Loucy (cell line): ENCODE measurements at regions not wholly inside any gene's neighbourhood (a gene's known extent, or its start where the extent isn't known, plus 50 kb on each side); places are given as distances from the start of the nearest gene placed in this dataset.

Experiments
- H2AFZ ChIP-seq: fragments of 200-600 bp; sonication (generic); 2 replicates; pipeline ENCODE4 v1.6.0; 2016; ENCODE audit warnings: antibody characterized with exemption, mild to moderate bottlenecking, low read length, moderate library complexity
- H3F3A ChIP-seq: fragments of 200-600 bp; 2 replicates; pipeline ENCODE4 v1.6.0; 2016; ENCODE audit warnings: antibody characterized with exemption, low read depth, mild to moderate bottlenecking
- H3K27me3 ChIP-seq: fragments of 200-600 bp; sonication (generic); 2 replicates; pipeline ENCODE4 v1.6.1; 2014; ENCODE audit warnings: low read length, mild to moderate bottlenecking; ENCODE audit not compliant: insufficient read depth, poor library complexity, severe bottlenecking
- H3K36me3 ChIP-seq: fragments of 200-600 bp; sonication (generic); 2 replicates; pipeline ENCODE4 v1.6.1; 2016; ENCODE audit warnings: low read length; ENCODE audit not compliant: insufficient read depth
- H3K4me1 ChIP-seq: fragments of 200-600 bp; sonication (generic); 2 replicates; pipeline ENCODE4 v1.5.1; 2014; ENCODE audit warnings: low read length, mild to moderate bottlenecking; ENCODE audit not compliant: insufficient read depth, poor library complexity, severe bottlenecking
- H3K4me2 ChIP-seq: fragments of 200-600 bp; sonication (generic); 2 replicates; pipeline ENCODE4 v1.6.0; 2014; ENCODE audit warnings: antibody characterized with exemption, low read length, low read depth, mild to moderate bottlenecking; ENCODE audit not compliant: poor library complexity, severe bottlenecking
- H3K4me3 ChIP-seq: fragments of 200-600 bp; sonication (generic); 2 replicates; pipeline ENCODE4 v1.5.1; 2014; ENCODE audit warnings: low read length, mild to moderate bottlenecking, mixed read lengths; ENCODE audit not compliant: poor library complexity, severe bottlenecking
- H3K79me2 ChIP-seq: fragments of 200-600 bp; sonication (generic); 2 replicates; pipeline ENCODE4 v1.6.1; 2014; ENCODE audit warnings: low read length; ENCODE audit not compliant: insufficient read depth
- H3K9ac ChIP-seq: fragments of 200-600 bp; sonication (generic); 2 replicates; pipeline ENCODE4 v1.6.0; 2014; ENCODE audit warnings: mild to moderate bottlenecking, low read depth, low read length, moderate library complexity; ENCODE audit not compliant: poor library complexity, severe bottlenecking
- H3K9me2 ChIP-seq: fragments of 200-600 bp; sonication (generic); replicated peaks from 2 replicates; pipeline ENCODE4 v1.6.1; 2016; ENCODE audit warnings: low read depth, low read length, mixed read lengths
- H3K9me3 ChIP-seq: fragments of 200-600 bp; sonication (generic); 2 replicates; pipeline ENCODE4 v1.6.1; 2014; ENCODE audit warnings: mild to moderate bottlenecking, antibody characterized with exemption, low read length, low read depth; ENCODE audit not compliant: insufficient read depth
- H4K20me1 ChIP-seq: fragments of 200-600 bp; sonication (generic); 2 replicates; pipeline ENCODE4 v1.6.0; 2014; ENCODE audit warnings: antibody characterized with exemption, low read length, mild to moderate bottlenecking; ENCODE audit not compliant: insufficient read depth, poor library complexity, severe bottlenecking
- EZH2phosphoT487 ChIP-seq: fragments of 200-600 bp; IDR thresholded peaks from 2 replicates; pipeline ENCODE4 v1.6.1; 2018; ENCODE audit warnings: antibody characterized with exemption, mild to moderate bottlenecking, moderate library complexity, borderline replicate concordance
- TF ChIP-seq, protein P1 (sequence below): fragments of 200-600 bp; sonication (generic); conservative IDR thresholded peaks from 2 replicates; pipeline ENCODE4 v1.5.1; 2014; ENCODE audit warnings: mild to moderate bottlenecking, antibody characterized with exemption, low read length

DNA sequence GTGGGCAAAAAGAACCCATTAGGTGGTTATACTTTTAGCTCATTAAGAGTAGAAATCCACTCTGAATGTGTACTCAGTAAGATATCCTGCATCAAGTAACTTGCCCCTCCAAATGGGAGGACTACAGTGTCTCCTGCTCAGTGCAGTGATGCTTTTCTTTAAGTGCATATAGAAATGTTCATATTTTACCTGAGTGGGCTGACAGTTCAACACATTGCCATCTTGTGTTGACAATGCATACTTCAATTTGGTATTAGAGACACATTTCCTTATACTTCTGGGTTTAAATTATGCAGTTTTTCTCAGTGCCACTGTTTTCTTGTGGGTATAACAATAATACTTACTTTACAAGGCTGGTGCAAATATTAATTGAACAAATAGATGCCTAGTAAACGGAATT lies 318.6 kb upstream of the TMPRSS15 start:
- H2AFZ ChIP-seq: no peak overlapping the region
- no peak overlapping the region for H3K4me2 ChIP-seq
- no peak overlapping the region for H3K9ac ChIP-seq
- H3K79me2 ChIP-seq: no peaks in the 10 kb centered on the region
- H3K4me1 ChIP-seq: no peaks in the 10 kb centered on the region
- H3K9me2 ChIP-seq: no peaks in the 10 kb centered on the region
- H3K36me3 ChIP-seq: no peaks in the 10 kb centered on the region
- TF ChIP-seq, protein P1, sequence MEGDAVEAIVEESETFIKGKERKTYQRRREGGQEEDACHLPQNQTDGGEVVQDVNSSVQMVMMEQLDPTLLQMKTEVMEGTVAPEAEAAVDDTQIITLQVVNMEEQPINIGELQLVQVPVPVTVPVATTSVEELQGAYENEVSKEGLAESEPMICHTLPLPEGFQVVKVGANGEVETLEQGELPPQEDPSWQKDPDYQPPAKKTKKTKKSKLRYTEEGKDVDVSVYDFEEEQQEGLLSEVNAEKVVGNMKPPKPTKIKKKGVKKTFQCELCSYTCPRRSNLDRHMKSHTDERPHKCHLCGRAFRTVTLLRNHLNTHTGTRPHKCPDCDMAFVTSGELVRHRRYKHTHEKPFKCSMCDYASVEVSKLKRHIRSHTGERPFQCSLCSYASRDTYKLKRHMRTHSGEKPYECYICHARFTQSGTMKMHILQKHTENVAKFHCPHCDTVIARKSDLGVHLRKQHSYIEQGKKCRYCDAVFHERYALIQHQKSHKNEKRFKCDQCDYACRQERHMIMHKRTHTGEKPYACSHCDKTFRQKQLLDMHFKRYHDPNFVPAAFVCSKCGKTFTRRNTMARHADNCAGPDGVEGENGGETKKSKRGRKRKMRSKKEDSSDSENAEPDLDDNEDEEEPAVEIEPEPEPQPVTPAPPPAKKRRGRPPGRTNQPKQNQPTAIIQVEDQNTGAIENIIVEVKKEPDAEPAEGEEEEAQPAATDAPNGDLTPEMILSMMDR: no peak
- H3K27me3 ChIP-seq: no peaks in the 10 kb centered on the region
- H3K4me3 ChIP-seq: no peak overlapping the region
- no peaks in the 10 kb centered on the region for H3F3A ChIP-seq
- H4K20me1 ChIP-seq: no peaks in the 10 kb centered on the region
- H3K9me3 ChIP-seq: no peaks in the 10 kb centered on the region

DNA sequence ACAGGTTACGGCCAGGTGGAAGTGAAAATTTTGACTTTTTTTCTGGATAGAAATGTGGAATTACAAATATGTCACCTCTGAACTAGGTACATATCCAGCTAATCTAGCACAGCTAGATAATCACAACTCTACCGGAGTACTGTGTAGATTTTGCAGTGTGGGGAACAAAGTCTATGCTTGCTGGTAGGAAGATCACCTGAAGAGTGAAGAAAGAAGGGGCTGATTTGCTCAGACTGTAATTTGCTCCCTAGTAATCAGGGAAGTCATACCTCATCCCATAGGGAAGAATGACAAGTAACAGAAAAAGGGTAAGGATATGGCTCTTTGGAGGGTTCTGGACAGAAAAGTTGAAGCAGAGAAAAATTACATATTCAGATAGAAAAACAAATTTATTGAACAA lies 319.6 kb upstream of the TMPRSS15 start:
- H3K9me2 ChIP-seq: no peaks in the 10 kb centered on the region
- TF ChIP-seq, protein P1: no peak
- no peak for TF ChIP-seq EZH2phosphoT487
- no peaks in the 10 kb centered on the region for H3K27me3 ChIP-seq
- no peaks in the 10 kb centered on the region for H3K4me1 ChIP-seq
- no peaks in the 10 kb centered on the region for H3K9me3 ChIP-seq
- H3K4me3 ChIP-seq: no peak overlapping the region
- H3F3A ChIP-seq: no peaks in the 10 kb centered on the region
- no peak overlapping the region for H3K4me2 ChIP-seq
- no peak overlapping the region for H3K9ac ChIP-seq
- H2AFZ ChIP-seq: no peak overlapping the region
- H3K36me3 ChIP-seq: no peaks in the 10 kb centered on the region
- no peaks in the 10 kb centered on the region for H4K20me1 ChIP-seq
- H3K79me2 ChIP-seq: no peaks in the 10 kb centered on the region

DNA sequence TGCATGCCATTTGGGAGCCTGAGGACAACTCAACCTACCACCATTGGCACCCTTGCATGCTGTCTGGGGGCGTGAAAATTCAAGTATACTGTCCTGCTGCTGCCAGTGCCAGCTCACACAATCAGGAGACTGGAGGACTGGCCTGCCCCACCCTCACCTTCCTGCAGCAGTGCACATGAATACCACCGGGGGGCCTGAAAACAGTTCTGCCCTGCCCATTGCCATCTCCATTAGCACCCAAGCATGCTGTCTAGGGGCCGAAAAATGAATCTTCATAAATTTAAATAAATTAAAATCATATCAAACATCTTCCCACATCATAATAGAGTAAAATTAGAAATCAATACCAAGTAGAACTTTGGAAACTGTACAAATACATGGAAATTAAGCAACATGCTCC lies 322.1 kb upstream of the TMPRSS15 start:
- no peaks in the 10 kb centered on the region for H3K36me3 ChIP-seq
- no peak overlapping the region for H2AFZ ChIP-seq
- H4K20me1 ChIP-seq: no peaks in the 10 kb centered on the region
- no peaks in the 10 kb centered on the region for H3K27me3 ChIP-seq
- H3K9me2 ChIP-seq: no peaks in the 10 kb centered on the region
- H3K9ac ChIP-seq: no peak overlapping the region
- H3K9me3 ChIP-seq: no peaks in the 10 kb centered on the region
- TF ChIP-seq EZH2phosphoT487: no peak
- TF ChIP-seq, protein P1: no peak; the same call in 1 of the 2 replicates
- H3K4me1 ChIP-seq: no peaks in the 10 kb centered on the region
- no peak overlapping the region for H3K4me2 ChIP-seq
- H3K4me3 ChIP-seq: no peak overlapping the region
- H3K79me2 ChIP-seq: no peaks in the 10 kb centered on the region
- H3F3A ChIP-seq: no peaks in the 10 kb centered on the region
